GM21717 (cell line): ENCODE measurements at regions not wholly inside any gene's neighbourhood (a gene's known extent, or its start where the extent isn't known, plus 50 kb on each side); places are given as distances from the start of the nearest gene placed in this dataset.
"Not testable (repeated sequence)": the region's sequence is repeated elsewhere in the genome, so short reads cannot be mapped to it uniquely, and the experiment has no call there.

Experiments
- ATAC-seq: cut with Tn5 transposase; IDR thresholded peaks from one replicate; pipeline ENCODE4 v1.9.1; 2021; ENCODE audit warnings: mild to moderate bottlenecking, moderate library complexity; ENCODE audit not compliant: unreplicated experiment

- no peak for ATAC-seq
Measured at GRCh38 chr2:139737659-139738058, 957.5 kb upstream of the NXPH2 start.

DNA sequence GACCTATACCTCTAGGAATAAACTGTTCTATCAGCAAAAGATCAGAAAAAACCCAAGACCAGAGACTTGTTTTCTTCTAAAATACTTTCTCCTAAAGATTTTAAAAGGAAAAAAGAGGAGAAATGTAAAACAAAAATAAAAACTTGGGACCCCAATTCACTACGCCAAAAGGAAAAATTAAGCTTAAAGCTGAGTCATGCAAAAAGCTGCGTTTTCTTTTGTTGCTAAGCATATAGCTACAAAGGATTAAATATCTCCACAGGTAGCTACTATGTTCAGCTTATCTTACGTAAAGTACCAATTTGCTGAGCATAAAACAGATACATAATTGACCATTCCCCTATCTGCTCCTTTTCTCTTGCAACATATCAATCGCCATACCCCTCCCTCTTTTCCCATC is 950.0 kb upstream of the NXPH2 start:
- ATAC-seq, result no peak

- ATAC-seq, result no peak
Measured at GRCh38 chr2:139721411-139721995, 941.3 kb upstream of the NXPH2 start.

- ATAC-seq, result no peak
Measured at GRCh38 chr2:139720056-139720455, 939.9 kb upstream of the NXPH2 start.

- no peak for ATAC-seq
Measured at GRCh38 chr2:139704606-139705005, 924.4 kb upstream of the NXPH2 start.

- ATAC-seq, result no peak
Measured at GRCh38 chr2:139694327-139694726, 914.1 kb upstream of the NXPH2 start.

DNA sequence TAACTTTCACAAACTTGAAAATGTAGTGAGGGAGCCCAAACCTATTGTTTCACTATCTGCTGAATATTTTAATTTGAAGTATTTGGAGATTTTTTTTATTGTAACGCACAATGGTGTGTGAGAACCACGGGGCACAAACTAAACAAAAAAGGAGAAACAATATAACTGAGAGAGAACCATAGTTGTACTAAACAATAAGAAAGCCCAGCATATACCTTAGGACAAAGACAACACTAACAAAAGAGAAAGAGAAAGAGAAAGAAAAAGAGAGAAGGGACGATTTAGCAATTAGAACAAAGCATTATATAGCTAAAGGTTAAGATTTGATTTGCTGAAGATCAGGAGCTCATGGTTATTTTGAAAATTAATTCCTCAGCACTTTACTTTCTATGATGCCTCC is 906.0 kb upstream of the NXPH2 start:
- no peak for ATAC-seq

GRCh38 chr2:139685090-139685983 is 905.1 kb upstream of the NXPH2 start:
- no peak for ATAC-seq

GRCh38 chr2:139684286-139684860 is 904.2 kb upstream of the NXPH2 start:
- ATAC-seq, result no peak

- ATAC-seq, result no peak
Measured at GRCh38 chr2:139674577-139674976, 894.4 kb upstream of the NXPH2 start.

- ATAC-seq, result not testable (repeated sequence)
Measured at GRCh38 chr2:139673447-139673846, 893.3 kb upstream of the NXPH2 start.

DNA sequence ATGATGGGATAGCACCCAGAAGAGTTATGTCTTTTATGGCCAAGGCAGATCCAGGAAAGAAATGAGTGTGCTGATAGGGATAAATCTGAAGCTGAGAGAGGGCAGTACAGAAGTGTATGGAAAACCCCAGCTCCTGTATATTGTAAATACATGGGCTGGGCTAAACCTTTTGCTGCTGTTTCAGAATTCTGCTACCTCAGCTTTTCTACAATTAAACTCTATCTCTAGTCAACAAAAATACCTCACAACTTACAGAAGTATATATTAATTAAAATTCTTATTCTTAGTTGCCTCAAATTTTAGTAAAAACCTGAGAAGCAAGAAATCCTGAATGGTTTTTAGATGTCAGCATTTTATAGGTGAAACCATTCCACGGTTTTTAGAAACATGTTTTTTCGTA is 889.5 kb upstream of the NXPH2 start:
- no peak for ATAC-seq

DNA sequence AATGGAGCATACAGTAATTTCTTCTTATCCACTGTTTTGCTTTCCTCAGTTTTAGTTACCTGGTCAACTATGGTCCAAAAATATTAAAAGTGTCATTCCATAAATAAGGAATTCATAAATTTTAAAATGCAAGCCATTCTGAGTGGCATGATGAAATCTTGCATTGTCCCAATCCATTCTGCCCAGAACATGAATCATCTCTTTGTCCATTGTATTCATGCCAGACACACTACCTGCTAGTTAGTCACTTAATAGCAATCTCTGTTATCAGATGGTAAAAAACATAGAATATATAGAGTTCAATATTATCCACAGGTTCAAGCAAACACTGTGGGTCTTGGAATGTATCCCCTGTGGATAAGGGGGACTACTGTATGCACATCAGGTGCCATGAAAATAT is 872.2 kb upstream of the NXPH2 start:
- no peak for ATAC-seq

DNA sequence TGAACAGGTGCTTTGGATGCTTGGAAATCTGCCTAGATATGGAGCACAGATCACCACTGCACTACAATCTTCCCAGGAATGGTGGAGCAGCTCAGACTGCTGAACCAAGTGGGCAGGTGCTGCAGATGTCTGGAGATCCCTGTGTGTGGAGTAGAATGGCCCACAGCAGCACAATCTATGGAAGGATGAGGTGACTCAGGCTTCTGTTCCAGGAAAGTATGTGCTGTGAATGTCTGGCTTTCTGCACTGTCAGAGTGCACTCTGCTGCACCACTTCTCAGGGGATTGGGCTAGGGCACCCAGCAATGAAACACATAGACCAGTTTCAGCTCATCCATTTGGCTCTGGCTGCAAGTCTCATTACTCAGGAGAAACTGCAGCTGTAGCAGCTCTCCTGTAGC is 865.4 kb upstream of the NXPH2 start:
- ATAC-seq, result no peak

DNA sequence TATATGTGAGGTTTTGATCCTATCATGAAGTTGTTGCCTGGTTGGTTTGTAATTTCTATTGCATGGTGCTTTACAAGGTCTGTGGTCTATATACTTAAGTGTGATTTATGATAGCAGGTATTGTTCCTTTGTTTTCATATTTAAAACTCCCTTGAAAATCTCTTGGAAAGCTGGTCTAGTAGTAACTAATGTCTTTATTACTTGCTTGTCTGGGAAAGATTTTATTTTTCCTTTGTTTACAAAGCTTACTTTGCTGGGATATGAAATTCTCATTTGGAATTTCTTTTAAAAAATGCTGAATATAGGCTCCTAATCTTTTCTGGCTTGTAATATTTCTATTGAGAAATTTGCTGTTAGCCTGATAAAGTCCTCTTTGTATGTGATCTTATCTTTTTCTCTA is 862.9 kb upstream of the NXPH2 start:
- no peak for ATAC-seq

DNA sequence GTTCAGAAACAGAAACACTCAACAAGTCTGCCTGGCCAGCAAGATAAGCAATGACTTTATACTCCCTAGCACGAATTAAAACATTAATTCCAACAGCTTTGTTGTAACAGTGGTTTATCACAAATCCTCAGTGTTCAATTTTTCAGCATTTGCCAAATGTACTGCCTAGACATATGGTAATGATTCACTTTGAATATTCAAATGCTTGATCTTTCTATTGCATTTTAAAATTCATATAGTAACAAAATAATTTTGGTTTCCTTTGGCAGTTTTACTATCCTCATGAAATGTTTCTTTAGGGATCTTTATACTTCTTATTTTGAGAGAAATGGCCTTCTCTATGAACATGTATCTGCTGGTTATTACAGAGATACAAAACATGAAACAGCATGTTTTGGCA is 851.8 kb upstream of the NXPH2 start:
- no peak for ATAC-seq

GRCh38 chr2:139628931-139629330 is 848.7 kb upstream of the NXPH2 start:
- ATAC-seq, result no peak

DNA sequence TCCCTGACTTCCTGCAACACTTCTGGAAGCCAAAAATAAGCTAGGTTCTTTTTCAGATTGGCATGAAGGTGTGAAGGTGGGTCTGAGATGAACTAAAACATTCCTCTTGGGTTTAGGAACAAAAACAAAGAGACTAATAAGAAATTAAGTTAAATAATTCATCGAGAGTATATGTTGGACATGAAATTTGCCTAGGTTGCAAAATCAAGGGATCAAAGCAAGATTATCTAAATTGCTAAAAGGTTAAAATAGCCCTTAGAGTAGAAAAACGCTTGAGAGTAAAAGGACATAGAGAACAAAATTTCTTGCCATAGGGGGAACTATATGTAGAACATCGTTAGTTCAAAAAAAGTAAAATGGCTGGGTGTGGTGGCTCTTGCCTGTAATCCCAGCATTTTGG is 845.9 kb upstream of the NXPH2 start:
- ATAC-seq, result no peak

GRCh38 chr2:139622691-139623090 is 842.5 kb upstream of the NXPH2 start:
- no peak for ATAC-seq

- ATAC-seq, result no peak
Measured at GRCh38 chr2:139617747-139618146, 837.6 kb upstream of the NXPH2 start.

GRCh38 chr2:139613264-139613663 is 833.1 kb upstream of the NXPH2 start:
- ATAC-seq, result no peak

DNA sequence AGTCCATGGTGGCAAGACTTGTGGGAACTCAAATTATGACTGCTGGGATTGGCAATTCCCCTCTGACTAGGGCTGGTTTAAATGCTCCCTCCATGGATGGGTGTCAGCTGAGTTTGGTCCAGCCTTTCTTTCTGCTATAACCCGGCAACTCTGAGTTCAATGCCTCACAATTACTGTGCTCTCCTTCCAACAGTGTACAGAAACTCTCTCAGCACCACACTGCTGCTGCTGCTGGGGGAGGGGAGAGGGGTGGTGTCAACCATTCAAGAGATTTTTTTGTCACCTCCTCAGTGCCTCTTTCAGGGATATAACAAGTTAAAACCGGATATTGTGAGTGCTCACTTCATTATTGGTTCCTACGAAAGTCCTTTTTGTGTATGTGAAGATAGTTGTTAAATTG is 830.3 kb upstream of the NXPH2 start:
- no peak for ATAC-seq
